Ovary (tissue), 3 donors: ENCODE measurements at regions not wholly inside any gene's neighbourhood (a gene's known extent, or its start where the extent isn't known, plus 50 kb on each side); places are given as distances from the start of the nearest gene placed in this dataset.

ENCODE experiments used
- CTCF ChIP-seq, 3 donors: fragments of 450-650 bp in 2 of 3; fragments of 200-600 bp in 1 of 3; IDR thresholded peaks; one replicate each; pipeline versions ENCODE4 v1.5.1 to v1.8.0; 2016 to 2022; ENCODE audit warnings: antibody characterized with exemption in 3 of 3, mild to moderate bottlenecking in 1 of 3
- EP300 ChIP-seq: sonication (generic); formaldehyde crosslinking; IDR thresholded peaks from one replicate; pipeline ENCODE4 v1.6.1; 2017; ENCODE audit warnings: antibody characterized with exemption
- POLR2A ChIP-seq: fragments of 450-650 bp; IDR thresholded peaks from one replicate; pipeline ENCODE4 v1.6.1; 2017; ENCODE audit warnings: antibody characterized with exemption, mild to moderate bottlenecking, moderate library complexity
- donor health status: DM: no; HTN: no; CAD: no.

- TF ChIP-seq CTCF (IDR thresholded peaks at IDR 0.05) (no peak), POLR2A (no peak), EP300 (no peak)
These were observed 358.6 kb downstream of the VRK1 start for GRCh38 chr14:97155814-97156213.
